SK-N-MC (cell line): ENCODE measurements at regions not wholly inside any gene's neighbourhood (a gene's known extent, or its start where the extent isn't known, plus 50 kb on each side); places are given as distances from the start of the nearest gene placed in this dataset.

Source experiments
- EZH2 ChIP-seq: fragments of 200-600 bp; sonication (generic); IDR thresholded peaks from one replicate; pipeline ENCODE4 v1.6.1; 2017; ENCODE audit warnings: antibody characterized with exemption
- FOXP2 ChIP-seq: optimal IDR thresholded peaks from 2 replicates; pipeline ENCODE3; 2011; ENCODE audit warnings: mild to moderate bottlenecking, moderate library complexity; ENCODE audit not compliant: insufficient read depth; ENCODE audit errors: extremely low read length, control extremely low read depth
- POLR2AphosphoS5 ChIP-seq: IDR thresholded peaks from 2 replicates; pipeline ENCODE4 v1.6.1; 2012; ENCODE audit warnings: mild to moderate bottlenecking, low read depth, low read length, borderline replicate concordance

- no peak for TF ChIP-seq POLR2AphosphoS5
- no peak for TF ChIP-seq EZH2
- TF ChIP-seq FOXP2, result no peak
Observed at GRCh38 chr18:77648411-77648810, 398.8 kb downstream of the GALR1 start.
